COLO829 (cell line): ENCODE measurements at regions not wholly inside any gene's neighbourhood (a gene's known extent, or its start where the extent isn't known, plus 50 kb on each side); places are given as distances from the start of the nearest gene placed in this dataset.

Experiments used
- DNase-seq: peaks from one replicate; pipeline ENCODE4 v3.0.0; 2012; ENCODE audit warnings: low spot score

- DNase-seq: no peak
These were observed 1492.9 kb upstream of the CELF4 start for GRCh38 chr18:39058386-39059000.

GRCh38 chr18:39057423-39058064, 1491.9 kb upstream of the CELF4 start:
- no peak for DNase-seq

- DNase-seq: no peak
These were observed 1488.0 kb upstream of the CELF4 start for GRCh38 chr18:39053571-39053970.

GRCh38 chr18:39051013-39051412, 1485.4 kb upstream of the CELF4 start:
- DNase-seq: no peak

- DNase-seq: no peak
These were observed 1474.2 kb upstream of the CELF4 start for GRCh38 chr18:39039813-39040212.

- DNase-seq: no peak
These were observed 1472.3 kb upstream of the CELF4 start for GRCh38 chr18:39037925-39038324.

GRCh38 chr18:39033312-39033711, 1467.7 kb upstream of the CELF4 start:
- no peak for DNase-seq

- DNase-seq: no peak
These were observed 1466.0 kb upstream of the CELF4 start for GRCh38 chr18:39031647-39032046.

- no peak for DNase-seq
These were observed 1464.6 kb upstream of the CELF4 start for GRCh38 chr18:39030124-39030655.

- no peak for DNase-seq
These were observed 1459.9 kb upstream of the CELF4 start for GRCh38 chr18:39025531-39025930.

- DNase-seq: no peak
These were observed 1454.4 kb upstream of the CELF4 start for GRCh38 chr18:39019989-39020388.

GRCh38 chr18:39007031-39007902, 1441.7 kb upstream of the CELF4 start:
- peak; percentile 16 for DNase-seq

- DNase-seq: no peak
These were observed 1430.5 kb upstream of the CELF4 start for GRCh38 chr18:38996056-38996455.

- DNase-seq: no peak
These were observed 1427.7 kb upstream of the CELF4 start for GRCh38 chr18:38993342-38993741.

GRCh38 chr18:38984968-38985367, 1419.4 kb upstream of the CELF4 start:
- no peak for DNase-seq

- no peak for DNase-seq
These were observed 1416.5 kb upstream of the CELF4 start for GRCh38 chr18:38982072-38982471.

- no peak for DNase-seq
These were observed 1415.8 kb upstream of the CELF4 start for GRCh38 chr18:38981389-38981788.

- DNase-seq: no peak
These were observed 1414.8 kb upstream of the CELF4 start for GRCh38 chr18:38980420-38980819.

GRCh38 chr18:38972571-38972970, 1407.0 kb upstream of the CELF4 start:
- DNase-seq: no peak

- DNase-seq: no peak
These were observed 1406.3 kb upstream of the CELF4 start for GRCh38 chr18:38971881-38972280.

GRCh38 chr18:38966841-38967240, 1401.2 kb upstream of the CELF4 start:
- no peak for DNase-seq

- no peak for DNase-seq
These were observed 1398.5 kb upstream of the CELF4 start for GRCh38 chr18:38963943-38964660.
